Osteoblast (primary cell): ENCODE measurements at regions not wholly inside any gene's neighbourhood (a gene's known extent, or its start where the extent isn't known, plus 50 kb on each side); places are given as distances from the start of the nearest gene placed in this dataset.

ENCODE experiments used
- DNase-seq: peaks from one replicate; pipeline ENCODE4 v3.0.0; 2011; ENCODE audit warnings: low spot score, mixed read lengths; ENCODE audit not compliant: insufficient read length; ENCODE audit errors: missing footprints
- H2AFZ ChIP-seq: 2 replicates; pipeline ENCODE4 v1.6.0; 2011; ENCODE audit warnings: mild to moderate bottlenecking, low read length
- H3K27ac ChIP-seq: 2 replicates; pipeline ENCODE4 v1.5.1; 2011; ENCODE audit warnings: mild to moderate bottlenecking, low read depth, low read length, moderate library complexity
- H3K27me3 ChIP-seq: 2 replicates; pipeline ENCODE4 v1.6.0; 2012; ENCODE audit warnings: mild to moderate bottlenecking, control low read depth, inconsistent platforms, low read length, moderate library complexity; ENCODE audit not compliant: insufficient read depth
- H3K36me3 ChIP-seq: 2 replicates; pipeline ENCODE4 v1.5.1; 2011; ENCODE audit warnings: mild to moderate bottlenecking, low read length, control low read depth, moderate library complexity; ENCODE audit not compliant: insufficient read depth
- H3K4me1 ChIP-seq: 2 replicates; pipeline ENCODE4 v1.5.1; 2011; ENCODE audit warnings: mild to moderate bottlenecking, low read length, control low read depth, moderate library complexity; ENCODE audit not compliant: insufficient read depth
- H3K4me2 ChIP-seq: 2 replicates; pipeline ENCODE4 v1.6.0; 2011; ENCODE audit warnings: mild to moderate bottlenecking, low read length; ENCODE audit not compliant: insufficient read depth
- H3K4me3 ChIP-seq: fragments of 200-600 bp; sonication (generic); 3 replicates; pipeline ENCODE4 v1.5.1; 2012; ENCODE audit warnings: mild to moderate bottlenecking, low read length, inconsistent platforms; ENCODE audit not compliant: insufficient read depth
- H3K79me2 ChIP-seq: 2 replicates; pipeline ENCODE4 v1.6.0; 2012; ENCODE audit warnings: mild to moderate bottlenecking, low read length, control low read depth, inconsistent platforms; ENCODE audit not compliant: insufficient read depth
- H3K9me3 ChIP-seq: 2 replicates; pipeline ENCODE4 v1.5.1; 2011; ENCODE audit warnings: low read depth, low read length, control low read depth
- H4K20me1 ChIP-seq: 2 replicates; pipeline ENCODE4 v1.6.0; 2012; ENCODE audit warnings: mild to moderate bottlenecking, low read length, control low read depth; ENCODE audit not compliant: insufficient read depth
- TF ChIP-seq, protein P1 (sequence below): IDR thresholded peaks from 2 replicates; pipeline ENCODE4 v1.5.1; 2011; ENCODE audit warnings: mild to moderate bottlenecking, low read depth, low read length, moderate library complexity; ENCODE audit errors: extremely low read depth

- H3K79me2 ChIP-seq = no peaks in the 10 kb centered on the region
- no peaks in the 10 kb centered on the region for H3K36me3 ChIP-seq
- H2AFZ ChIP-seq = no peak overlapping the region
- H3K4me1 ChIP-seq = no peaks in the 10 kb centered on the region
- TF ChIP-seq, protein P1, sequence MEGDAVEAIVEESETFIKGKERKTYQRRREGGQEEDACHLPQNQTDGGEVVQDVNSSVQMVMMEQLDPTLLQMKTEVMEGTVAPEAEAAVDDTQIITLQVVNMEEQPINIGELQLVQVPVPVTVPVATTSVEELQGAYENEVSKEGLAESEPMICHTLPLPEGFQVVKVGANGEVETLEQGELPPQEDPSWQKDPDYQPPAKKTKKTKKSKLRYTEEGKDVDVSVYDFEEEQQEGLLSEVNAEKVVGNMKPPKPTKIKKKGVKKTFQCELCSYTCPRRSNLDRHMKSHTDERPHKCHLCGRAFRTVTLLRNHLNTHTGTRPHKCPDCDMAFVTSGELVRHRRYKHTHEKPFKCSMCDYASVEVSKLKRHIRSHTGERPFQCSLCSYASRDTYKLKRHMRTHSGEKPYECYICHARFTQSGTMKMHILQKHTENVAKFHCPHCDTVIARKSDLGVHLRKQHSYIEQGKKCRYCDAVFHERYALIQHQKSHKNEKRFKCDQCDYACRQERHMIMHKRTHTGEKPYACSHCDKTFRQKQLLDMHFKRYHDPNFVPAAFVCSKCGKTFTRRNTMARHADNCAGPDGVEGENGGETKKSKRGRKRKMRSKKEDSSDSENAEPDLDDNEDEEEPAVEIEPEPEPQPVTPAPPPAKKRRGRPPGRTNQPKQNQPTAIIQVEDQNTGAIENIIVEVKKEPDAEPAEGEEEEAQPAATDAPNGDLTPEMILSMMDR = no peak
- H3K4me2 ChIP-seq = no peak overlapping the region
- no peak overlapping the region for H3K4me3 ChIP-seq
- H3K27me3 ChIP-seq = no peaks in the 10 kb centered on the region
- H4K20me1 ChIP-seq = no peaks in the 10 kb centered on the region
- DNase-seq = no peak
- H3K27ac ChIP-seq = no peak overlapping the region
- no peaks in the 10 kb centered on the region for H3K9me3 ChIP-seq
These were observed 352.7 kb downstream of the SMOC2 start for GRCh38 chr6:168793649-168794048.

DNA sequence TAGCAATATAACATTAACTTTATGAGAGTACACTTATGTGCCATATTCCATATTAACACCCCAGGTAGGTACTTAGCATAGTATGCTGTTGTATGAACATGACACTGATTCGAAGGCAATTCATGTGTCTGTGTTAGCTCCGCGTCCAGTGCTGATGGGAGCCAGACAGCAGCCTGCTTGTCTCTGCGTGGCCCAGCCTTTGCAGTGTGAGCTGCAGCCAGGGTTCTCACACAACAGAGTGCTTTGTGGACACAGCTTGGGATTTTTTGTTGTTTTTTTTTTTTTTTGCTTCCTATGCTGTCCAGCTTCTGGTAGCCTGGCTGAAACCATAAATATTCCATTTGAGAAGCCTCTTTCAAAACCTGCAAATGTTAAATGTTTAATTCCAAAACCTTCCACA, 350.9 kb downstream of the SMOC2 start:
- TF ChIP-seq, protein P1 = no peak
- no peaks in the 10 kb centered on the region for H3K27me3 ChIP-seq

DNA sequence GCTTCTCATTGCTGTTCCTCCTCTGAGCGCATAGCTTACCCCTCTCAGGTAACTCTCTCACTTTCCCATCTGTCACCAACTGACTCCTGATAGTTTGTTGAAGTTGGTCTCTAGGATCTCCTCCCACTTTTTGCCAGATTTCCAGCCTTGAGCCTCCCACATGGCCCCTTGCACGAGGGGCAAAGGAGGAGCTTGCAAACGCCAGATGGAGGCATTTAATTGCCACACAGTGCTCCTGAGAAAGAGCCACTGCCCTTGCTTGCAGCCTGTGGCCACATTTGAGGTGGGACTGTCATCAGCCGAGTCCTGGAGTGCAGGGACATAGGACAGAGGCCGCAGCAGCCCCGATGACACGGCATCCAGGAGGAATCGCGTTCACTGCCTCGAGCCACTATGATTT, 348.7 kb downstream of the SMOC2 start:
- DNase-seq = no peak
- TF ChIP-seq, protein P1 = no peak
- Histone ChIP-seq H3K9me3 (no peaks in the 10 kb centered on the region), H4K20me1 (no peaks in the 10 kb centered on the region), H3K4me2 (no peak overlapping the region), H3K4me3 (no peak overlapping the region), H3K27me3 (no peaks in the 10 kb centered on the region), H3K27ac (no peak overlapping the region), H3K79me2 (no peaks in the 10 kb centered on the region), H3K4me1 (no peaks in the 10 kb centered on the region), H3K36me3 (no peaks in the 10 kb centered on the region), H2AFZ (no peak overlapping the region)

More for the DNA sequence above, 350.9 kb downstream of the SMOC2 start:
- no peak overlapping the region for H2AFZ ChIP-seq
- no peak overlapping the region for H3K4me3 ChIP-seq
- no peak overlapping the region for H3K4me2 ChIP-seq
- no peaks in the 10 kb centered on the region for H3K9me3 ChIP-seq
- no peak overlapping the region for H3K27ac ChIP-seq
- no peaks in the 10 kb centered on the region for H4K20me1 ChIP-seq
- DNase-seq = no peak
- no peaks in the 10 kb centered on the region for H3K4me1 ChIP-seq
- H3K79me2 ChIP-seq = no peaks in the 10 kb centered on the region
- H3K36me3 ChIP-seq = no peaks in the 10 kb centered on the region

- H3K9me3 ChIP-seq = peaks cover 2% of the 10 kb centered on the region
- TF ChIP-seq, protein P1 = no peak
- no peaks in the 10 kb centered on the region for H3K27me3 ChIP-seq
- no peaks in the 10 kb centered on the region for H3K4me1 ChIP-seq
- H3K79me2 ChIP-seq = no peaks in the 10 kb centered on the region
- no peak for DNase-seq
- H3K27ac ChIP-seq = no peak overlapping the region
- no peak overlapping the region for H2AFZ ChIP-seq
- no peaks in the 10 kb centered on the region for H4K20me1 ChIP-seq
- no peaks in the 10 kb centered on the region for H3K36me3 ChIP-seq
- H3K4me3 ChIP-seq = no peak overlapping the region
- no peak overlapping the region for H3K4me2 ChIP-seq
These were observed 344.9 kb downstream of the SMOC2 start for GRCh38 chr6:168785720-168786511.
